ENCODE measurements at regions not wholly inside any gene's neighbourhood (a gene's known extent, or its start where the extent isn't known, plus 50 kb on each side); places are given as distances from the start of the nearest gene placed in this dataset.

DNA sequence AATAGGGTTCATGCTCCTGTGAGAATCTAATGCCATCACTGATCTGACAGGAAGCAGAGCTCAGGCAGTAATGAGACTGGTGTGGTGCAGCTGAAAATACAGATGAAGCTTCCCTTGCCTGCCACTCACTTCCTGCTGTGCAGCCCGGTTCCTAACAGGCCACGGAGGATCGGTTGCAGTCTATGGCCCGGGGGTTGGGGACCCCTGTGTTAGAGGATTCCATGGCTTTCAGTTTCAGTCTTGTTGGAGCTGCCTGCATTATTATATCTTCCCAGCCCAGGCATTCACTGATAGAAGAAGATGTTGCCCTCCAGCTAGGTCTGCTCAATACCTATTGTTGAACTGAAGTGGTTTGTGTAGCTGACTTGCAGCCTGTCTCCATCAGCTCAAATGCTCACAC is 1298.8 kb downstream of the TYW1 start:
- ChIA-PET POLR2A (no interaction called here), CTCF (interaction anchor here (1.3 kb wide), 1 partner anchor 15 kb away, joined by 3 read pairs; no protein-coding TSS in a partner anchor)
- WGBS (ENCODE audit: insufficient coverage), result 34% methylated on average over 4 of the region's 4 CpGs
- Histone ChIP-seq H3K4me3 (ENCODE audit: control insufficient read depth in 1 of 7, extremely low read depth in 1 of 7, insufficient read depth in 4 of 7, low read depth in 2 of 7, low read length in 6 of 7) (no peak overlapping the region), H3K36me3 (ENCODE audit: control insufficient read depth in 4 of 4, insufficient read depth in 4 of 4, low read length in 3 of 4) (no peaks in the 10 kb centered on the region), H3K4me1 (ENCODE audit: control extremely low read depth in 1 of 4, control insufficient read depth in 4 of 4, insufficient read depth in 4 of 4, low read length in 3 of 4) (no peaks in the 10 kb centered on the region), H3K9me3 (ENCODE audit: control extremely low read depth in 1 of 5, control insufficient read depth in 4 of 5, insufficient read depth in 2 of 5, low read depth in 1 of 5, low read length in 4 of 5) (no peaks in the 10 kb centered on the region), H3K27me3 (replicated peaks in 2 of 5; ENCODE audit: control insufficient read depth in 4 of 5, insufficient read depth in 5 of 5, low read length in 4 of 5) (no peaks in the 10 kb centered on the region), H3K27ac (ENCODE audit: insufficient read depth in 1 of 2, low read depth in 1 of 2, low read length in 2 of 2, poor library complexity in 1 of 2, severe bottlenecking in 2 of 2) (no peak overlapping the region)
- no peak for DNase-seq

DNA sequence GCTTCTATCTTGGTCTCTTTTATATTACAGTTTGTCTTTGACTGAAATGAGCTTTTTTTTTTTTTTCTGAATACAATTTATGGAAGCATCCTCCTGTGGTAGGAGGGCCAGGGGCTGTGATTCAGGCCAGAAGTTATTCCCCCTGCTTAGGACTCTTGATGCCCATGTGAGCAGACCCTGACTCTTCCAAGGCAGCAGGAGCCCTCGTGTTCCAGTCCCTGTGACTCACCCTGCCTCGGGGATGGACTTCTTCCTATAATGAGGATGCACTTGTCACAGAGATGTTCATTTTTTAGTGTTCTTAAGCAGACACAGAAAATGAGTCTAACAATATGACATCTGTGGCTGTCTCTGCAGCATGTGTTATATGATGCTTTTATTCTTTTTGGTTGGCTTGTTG is 1293.7 kb upstream of the AUTS2 start:
- Histone ChIP-seq H3K9me3 (ENCODE audit: control extremely low read depth in 1 of 5, control insufficient read depth in 4 of 5, insufficient read depth in 2 of 5, low read depth in 1 of 5, low read length in 4 of 5) (peaks cover 0 to 3% (median 0%) of the 10 kb centered on the region in 5 experiments), H3K4me1 (ENCODE audit: control extremely low read depth in 1 of 4, control insufficient read depth in 4 of 4, insufficient read depth in 4 of 4, low read length in 3 of 4) (peaks cover 0 to 3% (median 0%) of the 10 kb centered on the region in 4 experiments), H3K27me3 (replicated peaks in 2 of 5; ENCODE audit: control insufficient read depth in 4 of 5, insufficient read depth in 5 of 5, low read length in 4 of 5) (no peaks in the 10 kb centered on the region), H3K4me3 (ENCODE audit: control insufficient read depth in 1 of 7, extremely low read depth in 1 of 7, insufficient read depth in 4 of 7, low read depth in 2 of 7, low read length in 6 of 7) (no peak overlapping the region), H3K27ac (ENCODE audit: insufficient read depth in 1 of 2, low read depth in 1 of 2, low read length in 2 of 2, poor library complexity in 1 of 2, severe bottlenecking in 2 of 2) (no peak overlapping the region), H3K36me3 (ENCODE audit: control insufficient read depth in 4 of 4, insufficient read depth in 4 of 4, low read length in 3 of 4) (no peaks in the 10 kb centered on the region)
- POLR2A ChIA-PET, result no interaction called here
- DNase-seq, result no peak
- WGBS (ENCODE audit: insufficient coverage), result no CpG with 5 or more reads among the region's 2 CpGs
- CTCF ChIA-PET, result no interaction called here

DNA sequence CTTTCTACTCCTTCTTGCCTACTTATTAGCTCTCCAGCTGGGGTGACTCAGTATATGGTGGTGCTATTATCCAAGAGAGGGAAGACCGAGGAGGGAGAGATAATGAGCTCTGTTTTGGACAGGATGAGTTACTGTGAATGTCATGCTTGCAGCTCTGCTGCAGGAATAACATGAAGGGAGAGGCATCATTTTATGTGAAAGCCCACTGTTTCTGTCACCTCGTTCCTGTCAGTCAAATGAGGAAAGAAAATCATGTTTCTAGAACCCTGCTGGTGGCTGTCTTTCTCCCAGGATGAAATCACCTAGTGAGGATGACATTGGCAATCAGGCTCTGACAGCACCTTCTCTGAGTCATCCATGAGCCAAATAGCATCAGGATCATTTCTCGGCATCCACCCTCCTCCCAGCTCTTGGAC is 1291.6 kb upstream of the AUTS2 start:
- Histone ChIP-seq H3K9me3 (ENCODE audit: control extremely low read depth in 1 of 5, control insufficient read depth in 4 of 5, insufficient read depth in 2 of 5, low read depth in 1 of 5, low read length in 4 of 5) (peaks cover 0 to 9% (median 0%) of the 10 kb centered on the region in 5 experiments), H3K27ac (ENCODE audit: insufficient read depth in 1 of 2, low read depth in 1 of 2, low read length in 2 of 2, poor library complexity in 1 of 2, severe bottlenecking in 2 of 2) (no peak overlapping the region), H3K4me3 (ENCODE audit: control insufficient read depth in 1 of 7, extremely low read depth in 1 of 7, insufficient read depth in 4 of 7, low read depth in 2 of 7, low read length in 6 of 7) (no peak overlapping the region), H3K27me3 (replicated peaks in 2 of 5; ENCODE audit: control insufficient read depth in 4 of 5, insufficient read depth in 5 of 5, low read length in 4 of 5) (no peaks in the 10 kb centered on the region), H3K36me3 (ENCODE audit: control insufficient read depth in 4 of 4, insufficient read depth in 4 of 4, low read length in 3 of 4) (no peaks in the 10 kb centered on the region), H3K4me1 (ENCODE audit: control extremely low read depth in 1 of 4, control insufficient read depth in 4 of 4, insufficient read depth in 4 of 4, low read length in 3 of 4) (peaks cover 0 to 2% (median 0%) of the 10 kb centered on the region in 4 experiments)
- 91% methylated on average over 3 of the region's 3 CpGs for WGBS (ENCODE audit: insufficient coverage)
- ChIA-PET CTCF (interaction anchor here (0.5 kb wide), 1 partner anchor 791 kb away, joined by 3 read pairs; no protein-coding TSS in a partner anchor), POLR2A (no interaction called here)
- no peak for DNase-seq

DNA sequence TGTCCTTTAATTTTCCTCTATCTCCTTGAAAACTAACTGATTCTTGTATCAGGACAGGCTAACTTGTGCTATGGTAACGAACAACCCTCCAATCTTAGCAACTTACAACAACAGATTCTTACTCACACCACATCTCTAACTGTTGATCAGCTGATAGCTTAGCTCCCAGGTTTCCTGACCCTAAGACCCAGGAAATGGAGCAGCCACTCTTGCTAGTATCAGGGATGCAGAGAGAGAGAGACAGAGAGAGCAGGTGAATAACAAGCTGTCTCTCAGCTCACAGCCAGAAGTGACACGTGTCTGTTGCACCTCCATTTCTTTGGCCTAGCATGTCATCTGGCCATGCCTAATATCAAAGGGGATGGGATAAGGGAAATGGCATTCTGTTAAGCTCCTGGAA is 1289.0 kb upstream of the AUTS2 start:
- CTCF ChIA-PET, result no interaction called here
- POLR2A ChIA-PET, result no interaction called here
- Histone ChIP-seq H3K9me3 (ENCODE audit: control extremely low read depth in 1 of 5, control insufficient read depth in 4 of 5, insufficient read depth in 2 of 5, low read depth in 1 of 5, low read length in 4 of 5) (peaks cover 0 to 9% (median 0%) of the 10 kb centered on the region in 5 experiments), H3K36me3 (ENCODE audit: control insufficient read depth in 4 of 4, insufficient read depth in 4 of 4, low read length in 3 of 4) (no peaks in the 10 kb centered on the region), H3K4me1 (ENCODE audit: control extremely low read depth in 1 of 4, control insufficient read depth in 4 of 4, insufficient read depth in 4 of 4, low read length in 3 of 4) (no peaks in the 10 kb centered on the region), H3K27me3 (replicated peaks in 2 of 5; ENCODE audit: control insufficient read depth in 4 of 5, insufficient read depth in 5 of 5, low read length in 4 of 5) (no peaks in the 10 kb centered on the region), H3K4me3 (ENCODE audit: control insufficient read depth in 1 of 7, extremely low read depth in 1 of 7, insufficient read depth in 4 of 7, low read depth in 2 of 7, low read length in 6 of 7) (no peak overlapping the region), H3K27ac (ENCODE audit: insufficient read depth in 1 of 2, low read depth in 1 of 2, low read length in 2 of 2, poor library complexity in 1 of 2, severe bottlenecking in 2 of 2) (no peak overlapping the region)
- no peak for DNase-seq
- WGBS (ENCODE audit: insufficient coverage), result 63% methylated on average over 1 of the region's 2 CpGs

DNA sequence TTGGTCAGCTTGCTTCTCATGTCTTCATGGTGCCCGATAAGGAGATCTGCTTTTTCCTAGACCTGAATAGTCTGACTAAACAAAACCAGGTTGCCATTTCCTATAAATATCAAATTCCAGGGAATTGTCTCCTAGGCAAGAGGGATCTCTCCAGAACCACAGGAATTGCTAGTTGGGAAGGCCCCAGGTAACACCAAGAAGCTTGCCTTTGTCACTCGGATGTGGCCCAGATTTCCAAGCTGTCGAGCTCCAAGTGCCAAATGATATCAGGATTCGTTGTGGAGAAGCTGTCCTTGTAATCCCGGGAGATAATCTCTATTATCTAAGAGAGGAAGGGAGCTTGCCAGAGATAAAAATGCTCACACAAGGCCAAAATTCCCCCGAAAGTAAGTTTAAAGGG is 1288.5 kb upstream of the AUTS2 start:
- WGBS (ENCODE audit: insufficient coverage), result 80% methylated on average over 6 of the region's 6 CpGs
- Histone ChIP-seq H3K36me3 (ENCODE audit: control insufficient read depth in 4 of 4, insufficient read depth in 4 of 4, low read length in 3 of 4) (no peaks in the 10 kb centered on the region), H3K9me3 (ENCODE audit: control extremely low read depth in 1 of 5, control insufficient read depth in 4 of 5, insufficient read depth in 2 of 5, low read depth in 1 of 5, low read length in 4 of 5) (peaks cover 0 to 9% (median 0%) of the 10 kb centered on the region in 5 experiments), H3K4me3 (ENCODE audit: control insufficient read depth in 1 of 7, extremely low read depth in 1 of 7, insufficient read depth in 4 of 7, low read depth in 2 of 7, low read length in 6 of 7) (no peak overlapping the region), H3K4me1 (ENCODE audit: control extremely low read depth in 1 of 4, control insufficient read depth in 4 of 4, insufficient read depth in 4 of 4, low read length in 3 of 4) (no peaks in the 10 kb centered on the region), H3K27me3 (replicated peaks in 2 of 5; ENCODE audit: control insufficient read depth in 4 of 5, insufficient read depth in 5 of 5, low read length in 4 of 5) (no peaks in the 10 kb centered on the region), H3K27ac (ENCODE audit: insufficient read depth in 1 of 2, low read depth in 1 of 2, low read length in 2 of 2, poor library complexity in 1 of 2, severe bottlenecking in 2 of 2) (no peak overlapping the region)
- ChIA-PET CTCF (interaction anchor here (1.2 kb wide), 1 partner anchor 14 kb away, joined by 3 read pairs; no protein-coding TSS in a partner anchor), POLR2A (no interaction called here)
- DNase-seq, result no peak

DNA sequence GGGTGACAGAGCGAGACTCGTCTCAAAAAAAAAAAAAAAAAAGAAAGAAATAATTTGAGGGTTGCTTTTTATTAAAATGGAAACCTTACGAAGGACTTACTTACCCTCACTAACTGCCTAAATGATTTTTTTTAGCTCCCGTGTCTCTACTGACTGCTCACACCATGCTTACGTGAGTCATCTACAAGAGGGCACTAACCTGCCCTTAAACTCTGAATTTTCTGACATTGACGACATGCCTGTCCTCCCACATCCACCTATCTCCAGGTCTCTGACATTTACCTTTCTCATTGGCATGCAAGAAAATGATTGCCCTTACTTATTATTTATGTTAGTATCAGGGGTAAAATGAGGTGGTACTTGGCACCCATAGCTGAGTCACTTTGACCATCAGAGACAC is 1286.3 kb upstream of the AUTS2 start:
- ChIA-PET POLR2A (no interaction called here), CTCF (no interaction called here)
- H3K27ac ChIP-seq (ENCODE audit: insufficient read depth in 1 of 2, low read depth in 1 of 2, low read length in 2 of 2, poor library complexity in 1 of 2, severe bottlenecking in 2 of 2), result no peak overlapping the region
- whole genome bisulfite sequencing (ENCODE audit: insufficient coverage), result 94% methylated on average over 3 of the region's 6 CpGs
- no peaks in the 10 kb centered on the region for H3K4me1 ChIP-seq (ENCODE audit: control extremely low read depth in 1 of 4, control insufficient read depth in 4 of 4, insufficient read depth in 4 of 4, low read length in 3 of 4)
- H3K9me3 ChIP-seq (ENCODE audit: control extremely low read depth in 1 of 5, control insufficient read depth in 4 of 5, insufficient read depth in 2 of 5, low read depth in 1 of 5, low read length in 4 of 5), result peaks cover 0 to 9% (median 0%) of the 10 kb centered on the region in 5 experiments
- DNase-seq, result no peak
- no peaks in the 10 kb centered on the region for H3K36me3 ChIP-seq (ENCODE audit: control insufficient read depth in 4 of 4, insufficient read depth in 4 of 4, low read length in 3 of 4)
- no peaks in the 10 kb centered on the region for H3K27me3 ChIP-seq (replicated peaks in 2 of 5; ENCODE audit: control insufficient read depth in 4 of 5, insufficient read depth in 5 of 5, low read length in 4 of 5)
- no peak overlapping the region for H3K4me3 ChIP-seq (ENCODE audit: control insufficient read depth in 1 of 7, extremely low read depth in 1 of 7, insufficient read depth in 4 of 7, low read depth in 2 of 7, low read length in 6 of 7)

DNA sequence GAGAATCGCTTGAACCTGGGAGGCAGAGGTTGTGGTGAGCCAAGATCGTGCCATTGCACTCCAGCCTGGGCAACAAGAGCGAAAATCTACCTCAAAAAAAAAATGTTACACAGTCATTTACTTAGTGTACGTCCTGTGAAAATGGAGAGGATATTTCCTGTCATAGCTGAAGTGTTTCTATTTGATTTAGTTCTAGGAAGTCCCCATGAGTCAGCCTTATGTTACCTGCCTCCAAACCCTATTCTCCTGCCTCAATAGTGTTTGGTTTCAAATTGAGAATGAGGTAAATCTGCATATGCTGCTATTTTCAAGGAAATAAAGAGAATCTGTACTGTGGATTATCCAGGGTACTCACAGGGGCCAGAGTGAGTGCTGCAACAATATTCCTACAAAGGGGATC is 1284.5 kb upstream of the AUTS2 start:
- no peak overlapping the region for H3K27ac ChIP-seq (ENCODE audit: insufficient read depth in 1 of 2, low read depth in 1 of 2, low read length in 2 of 2, poor library complexity in 1 of 2, severe bottlenecking in 2 of 2)
- POLR2A ChIA-PET, result no interaction called here

More for the DNA sequence above, 1284.5 kb upstream of the AUTS2 start:
- no peak overlapping the region for H3K4me3 ChIP-seq (ENCODE audit: control insufficient read depth in 1 of 7, extremely low read depth in 1 of 7, insufficient read depth in 4 of 7, low read depth in 2 of 7, low read length in 6 of 7)
- H3K9me3 ChIP-seq (ENCODE audit: control extremely low read depth in 1 of 5, control insufficient read depth in 4 of 5, insufficient read depth in 2 of 5, low read depth in 1 of 5, low read length in 4 of 5), result peaks cover 0 to 9% (median 0%) of the 10 kb centered on the region in 5 experiments
- no peaks in the 10 kb centered on the region for H3K36me3 ChIP-seq (ENCODE audit: control insufficient read depth in 4 of 4, insufficient read depth in 4 of 4, low read length in 3 of 4)
- CTCF ChIA-PET, result no interaction called here
- WGBS (ENCODE audit: insufficient coverage), result 100% methylated on average over 1 of the region's 4 CpGs
- no peaks in the 10 kb centered on the region for H3K27me3 ChIP-seq (replicated peaks in 2 of 5; ENCODE audit: control insufficient read depth in 4 of 5, insufficient read depth in 5 of 5, low read length in 4 of 5)
- H3K4me1 ChIP-seq (ENCODE audit: control extremely low read depth in 1 of 4, control insufficient read depth in 4 of 4, insufficient read depth in 4 of 4, low read length in 3 of 4), result no peaks in the 10 kb centered on the region
- DNase-seq, result no peak
